ENCODE measurements at regions not wholly inside any gene's neighbourhood (a gene's known extent, or its start where the extent isn't known, plus 50 kb on each side); places are given as distances from the start of the nearest gene placed in this dataset.
"Not testable (repeated sequence)": the region's sequence is repeated elsewhere in the genome, so short reads cannot be mapped to it uniquely, and the experiment has no call there.

DNA sequence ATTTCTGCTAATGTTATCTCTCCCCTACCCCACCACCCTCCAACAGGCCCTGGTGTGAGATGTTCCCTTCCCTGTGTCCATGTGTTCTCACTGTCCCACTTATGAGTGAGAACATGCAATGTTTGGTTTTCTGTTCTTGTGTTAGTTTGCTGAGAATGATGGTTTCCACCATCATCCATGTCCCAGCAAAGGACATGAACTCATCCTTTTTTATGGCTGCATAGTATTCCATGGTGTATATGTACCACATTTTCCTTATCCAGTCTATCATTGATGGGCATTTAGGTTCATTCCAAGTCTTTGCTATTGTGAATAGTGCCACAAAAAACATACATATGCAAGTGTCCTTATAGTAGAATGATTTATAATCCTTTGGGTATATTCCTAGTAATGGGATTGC is 104.5 kb downstream of the ZNF33B start:
- peaks cover 46% of the 10 kb centered on the region for H3K9me3 Mint-ChIP-seq
- ATAC-seq; H3K36me3 Mint-ChIP-seq; H3K4me1 Mint-ChIP-seq; DNase-seq (ENCODE audit: low spot score in 2 of 2); H3K27ac Mint-ChIP-seq; H3K4me3 Mint-ChIP-seq: not testable (repeated sequence)

GRCh38 chr10:42532996-42533395 is 105.4 kb downstream of the ZNF33B start:
- no peaks in the 10 kb centered on the region for H3K36me3 Mint-ChIP-seq
- H3K4me3 Mint-ChIP-seq: no peak overlapping the region
- DNase-seq (ENCODE audit: low spot score in 2 of 2) (no peak), ATAC-seq (no peak)
- H3K27ac Mint-ChIP-seq: no peak overlapping the region
- peaks cover 39% of the 10 kb centered on the region for H3K9me3 Mint-ChIP-seq
- no peaks in the 10 kb centered on the region for H3K4me1 Mint-ChIP-seq

DNA sequence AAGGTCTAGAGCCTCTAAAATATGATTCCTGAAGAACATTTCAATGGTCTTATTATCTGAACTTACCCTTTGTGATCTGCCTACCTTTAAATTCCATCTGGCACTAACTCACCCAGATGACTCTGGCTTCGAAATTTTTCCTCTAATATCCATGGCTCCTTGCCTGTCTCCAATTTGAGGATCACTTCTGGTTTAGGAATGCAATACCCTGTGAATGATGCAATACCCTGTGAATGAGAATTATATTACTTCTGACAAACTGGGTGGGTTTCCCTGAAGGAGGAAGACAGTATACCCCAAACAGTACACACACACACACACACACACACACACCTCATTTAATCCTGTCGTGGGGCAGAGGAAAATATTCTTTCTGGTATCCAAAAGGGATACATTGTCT is 115.3 kb downstream of the ZNF33B start:
- H3K4me3 Mint-ChIP-seq: no peak overlapping the region
- no peaks in the 10 kb centered on the region for H3K4me1 Mint-ChIP-seq
- DNase-seq (ENCODE audit: low spot score in 2 of 2): no peak
- peaks cover 43% of the 10 kb centered on the region for H3K9me3 Mint-ChIP-seq
- H3K36me3 Mint-ChIP-seq: peaks cover 54% of the 10 kb centered on the region
- H3K27ac Mint-ChIP-seq: no peak overlapping the region
- no peak for ATAC-seq

- DNase-seq (ENCODE audit: low spot score in 2 of 2) (no peak), ATAC-seq (no peak)
- H3K36me3 Mint-ChIP-seq: peaks cover 45% of the 10 kb centered on the region
- H3K9me3 Mint-ChIP-seq: peaks cover 55% of the 10 kb centered on the region
- no peak overlapping the region for H3K27ac Mint-ChIP-seq
- H3K4me1 Mint-ChIP-seq: no peaks in the 10 kb centered on the region
- H3K4me3 Mint-ChIP-seq: no peak overlapping the region
These were observed 118.5 kb downstream of the ZNF33B start for GRCh38 chr10:42519761-42520460.

DNA sequence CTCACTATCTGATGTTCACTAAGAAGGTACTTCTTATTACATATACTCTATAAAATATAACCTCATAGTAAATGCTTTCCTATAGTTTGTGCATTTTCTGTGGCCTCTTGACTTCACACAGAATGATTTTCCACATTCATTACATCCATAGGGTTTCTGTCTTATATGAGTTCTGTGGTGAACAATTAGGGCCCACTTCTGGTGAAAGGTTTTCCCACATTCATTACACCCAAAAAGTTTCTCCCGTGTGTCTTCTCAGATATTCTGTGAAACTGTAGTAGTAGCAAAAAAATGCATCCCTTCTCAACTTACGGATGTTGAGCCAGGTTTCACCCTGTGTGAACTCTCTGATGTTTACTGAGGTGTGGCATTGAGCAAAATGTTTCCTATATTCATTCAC is 119.3 kb downstream of the ZNF33B start:
- Mint-ChIP-seq H3K4me3 (no peak overlapping the region), H3K27ac (no peak overlapping the region), H3K9me3 (peaks cover 52% of the 10 kb centered on the region), H3K4me1 (no peaks in the 10 kb centered on the region), H3K36me3 (peaks cover 40% of the 10 kb centered on the region)
- ATAC-seq (no peak), DNase-seq (ENCODE audit: low spot score in 2 of 2) (no peak)

DNA sequence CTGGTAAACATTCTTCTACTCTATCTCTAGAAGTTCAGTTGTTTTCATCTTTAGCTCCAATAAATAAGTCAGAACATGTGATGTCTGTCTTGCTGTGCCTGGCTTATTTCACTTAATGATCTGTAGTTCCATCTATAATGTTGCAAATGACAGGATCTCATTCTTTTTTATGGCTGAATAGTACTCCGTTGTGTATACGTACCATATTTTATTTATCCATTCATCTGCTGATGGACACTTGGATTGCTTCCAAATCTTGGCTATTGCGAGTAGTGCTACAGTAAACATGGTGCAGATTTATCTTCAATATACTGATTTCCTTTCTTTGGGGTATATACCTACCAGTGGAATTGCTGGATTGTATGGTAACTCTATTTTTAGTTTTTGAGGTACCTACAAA is 124.4 kb downstream of the ZNF33B start:
- ATAC-seq (no peak), DNase-seq (ENCODE audit: low spot score in 2 of 2) (no peak)
- Mint-ChIP-seq H3K27ac (no peak overlapping the region), H3K36me3 (no peaks in the 10 kb centered on the region), H3K4me3 (no peak overlapping the region), H3K4me1 (no peaks in the 10 kb centered on the region), H3K9me3 (peaks cover 47% of the 10 kb centered on the region)

GRCh38 chr10:42491801-42492200 is 146.6 kb downstream of the ZNF33B start:
- no peak overlapping the region for H3K27ac Mint-ChIP-seq
- no peak overlapping the region for H3K4me3 Mint-ChIP-seq
- no peak for DNase-seq (ENCODE audit: low spot score in 2 of 2)
- no peaks in the 10 kb centered on the region for H3K4me1 Mint-ChIP-seq
- peaks cover 2% of the 10 kb centered on the region for H3K9me3 Mint-ChIP-seq
- no peak for ATAC-seq
- H3K36me3 Mint-ChIP-seq: no peaks in the 10 kb centered on the region

DNA sequence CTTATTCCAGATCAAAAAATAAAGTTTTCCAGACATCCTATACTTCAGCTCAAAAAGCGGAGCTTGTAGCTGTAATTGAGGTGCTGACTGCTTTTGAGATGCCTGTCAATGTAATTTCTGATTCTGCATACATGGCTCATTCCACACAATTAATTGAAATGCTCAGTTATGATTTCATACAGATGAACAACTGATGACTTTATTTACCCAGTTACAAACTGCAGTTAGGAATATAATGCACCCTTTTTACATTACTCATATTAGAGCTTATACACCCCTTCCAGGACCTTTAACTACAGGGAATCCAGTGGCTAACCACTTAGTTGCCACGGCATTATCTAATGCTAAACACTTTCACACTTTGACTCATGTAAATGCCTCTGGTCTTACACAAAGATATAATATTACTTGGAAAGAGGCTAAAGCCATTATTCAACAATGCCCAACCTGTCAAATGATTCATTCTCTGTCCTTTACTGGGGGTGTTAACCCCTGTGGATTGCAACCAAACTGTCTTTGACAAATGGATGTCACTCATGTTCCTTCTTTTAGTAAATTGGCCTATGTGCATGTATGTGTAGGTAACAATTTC is 147.3 kb downstream of the ZNF33B start:
- no peak for DNase-seq (ENCODE audit: low spot score in 2 of 2)
- no peaks in the 10 kb centered on the region for H3K4me1 Mint-ChIP-seq

DNA sequence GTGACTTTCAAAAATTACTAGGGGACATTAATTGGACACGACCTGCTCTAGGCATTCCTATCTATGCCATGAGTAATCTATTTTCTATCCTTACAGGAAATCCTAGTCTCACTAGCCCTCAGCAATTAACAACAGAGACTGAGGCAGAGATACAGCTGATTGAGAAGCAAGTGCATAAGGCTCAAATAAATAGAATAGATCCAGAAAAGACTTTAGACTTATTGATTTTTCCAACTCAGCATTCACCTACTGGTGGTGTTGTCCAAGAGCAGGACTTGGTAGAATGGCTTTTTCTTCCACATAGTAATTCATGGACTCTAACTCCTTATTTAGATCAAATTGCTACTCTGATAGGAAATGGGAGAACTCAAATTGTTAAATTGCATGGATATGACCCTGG is 148.0 kb downstream of the ZNF33B start:
- H3K9me3 Mint-ChIP-seq: peaks cover 2% of the 10 kb centered on the region
- DNase-seq (ENCODE audit: low spot score in 2 of 2) (no peak), ATAC-seq (no peak)
- H3K27ac Mint-ChIP-seq: no peak overlapping the region
- no peak overlapping the region for H3K4me3 Mint-ChIP-seq
- no peaks in the 10 kb centered on the region for H3K36me3 Mint-ChIP-seq
- H3K4me1 Mint-ChIP-seq: no peaks in the 10 kb centered on the region

More for the DNA sequence above, 147.3 kb downstream of the ZNF33B start:
- no peak overlapping the region for H3K4me3 Mint-ChIP-seq
- H3K36me3 Mint-ChIP-seq: no peaks in the 10 kb centered on the region
- H3K9me3 Mint-ChIP-seq: peaks cover 2% of the 10 kb centered on the region
- H3K27ac Mint-ChIP-seq: no peak overlapping the region
- ATAC-seq: peak; percentile 48

GRCh38 chr10:42488416-42488815 is 150.0 kb downstream of the ZNF33B start:
- DNase-seq (ENCODE audit: low spot score in 2 of 2): no peak
- Mint-ChIP-seq H3K4me3 (no peak overlapping the region), H3K4me1 (no peaks in the 10 kb centered on the region), H3K27ac (no peak overlapping the region), H3K9me3 (no peaks in the 10 kb centered on the region), H3K36me3 (no peaks in the 10 kb centered on the region)
- ATAC-seq: no peak

DNA sequence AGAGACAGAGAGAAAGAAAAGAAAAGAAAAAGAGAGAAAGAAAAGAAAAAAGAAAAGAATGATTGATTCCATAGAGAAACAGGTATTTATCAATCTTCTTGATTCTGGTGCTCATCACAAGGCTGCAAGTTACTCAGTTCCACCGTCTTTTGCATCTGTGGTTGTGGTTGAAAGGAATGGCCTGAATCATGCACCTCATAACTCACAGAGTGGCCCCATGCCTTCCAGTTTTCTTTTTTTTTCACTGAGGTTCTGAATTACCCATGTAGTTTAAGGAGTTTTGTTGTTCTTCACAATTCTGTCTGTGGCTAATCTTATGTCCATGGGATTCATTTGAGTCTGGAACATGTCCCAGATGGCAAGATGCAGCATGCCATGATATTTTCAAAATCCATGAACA is 156.0 kb downstream of the ZNF33B start:
- no peaks in the 10 kb centered on the region for H3K4me1 Mint-ChIP-seq
- no peaks in the 10 kb centered on the region for H3K36me3 Mint-ChIP-seq
- H3K27ac Mint-ChIP-seq: no peak overlapping the region
- DNase-seq (ENCODE audit: low spot score in 2 of 2) (no peak), ATAC-seq (peak; percentile 54)
- H3K4me3 Mint-ChIP-seq: no peak overlapping the region
- H3K9me3 Mint-ChIP-seq: no peaks in the 10 kb centered on the region

DNA sequence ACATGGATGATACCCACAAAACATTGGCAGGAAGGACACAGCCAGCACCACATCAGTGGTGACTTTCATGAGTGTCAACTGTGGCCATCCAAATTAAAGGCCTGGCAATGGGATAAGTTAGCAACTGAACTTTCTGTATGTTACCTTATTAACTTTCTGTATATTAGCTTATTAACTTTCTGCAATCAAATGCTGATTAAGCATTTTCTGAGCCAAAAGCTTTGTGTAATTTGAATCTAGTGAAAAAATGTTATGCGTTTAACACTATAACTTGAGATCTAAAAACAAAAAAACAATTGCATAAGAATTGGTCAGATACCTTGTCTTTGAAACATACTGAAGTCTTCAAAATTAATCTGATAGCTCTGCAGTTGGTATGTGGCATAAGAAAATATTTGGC is 159.3 kb downstream of the ZNF33B start:
- H3K4me1 Mint-ChIP-seq: peaks cover 5% of the 10 kb centered on the region
- no peak for ATAC-seq
- H3K4me3 Mint-ChIP-seq: no peak overlapping the region
- no peaks in the 10 kb centered on the region for H3K36me3 Mint-ChIP-seq
- no peaks in the 10 kb centered on the region for H3K9me3 Mint-ChIP-seq
- H3K27ac Mint-ChIP-seq: no peak overlapping the region
- no peak for DNase-seq (ENCODE audit: low spot score in 2 of 2)

- H3K9me3 Mint-ChIP-seq: no peaks in the 10 kb centered on the region
- ATAC-seq (no peak), DNase-seq (ENCODE audit: low spot score in 2 of 2) (no peak)
- H3K36me3 Mint-ChIP-seq: no peaks in the 10 kb centered on the region
- peaks cover 5% of the 10 kb centered on the region for H3K4me1 Mint-ChIP-seq
- no peak overlapping the region for H3K4me3 Mint-ChIP-seq
- H3K27ac Mint-ChIP-seq: no peak overlapping the region
These were observed 161.2 kb downstream of the ZNF33B start for GRCh38 chr10:42477170-42477569.

- H3K9me3 Mint-ChIP-seq: no peaks in the 10 kb centered on the region
- H3K27ac Mint-ChIP-seq: no peak overlapping the region
- no peak for ATAC-seq
- no peak overlapping the region for H3K4me3 Mint-ChIP-seq
- DNase-seq (ENCODE audit: low spot score in 2 of 2): no peak
- H3K4me1 Mint-ChIP-seq: peaks cover 5% of the 10 kb centered on the region
- no peaks in the 10 kb centered on the region for H3K36me3 Mint-ChIP-seq
These were observed 162.3 kb downstream of the ZNF33B start for GRCh38 chr10:42476101-42476500.

GRCh38 chr10:42475168-42476098 is 162.9 kb downstream of the ZNF33B start:
- Mint-ChIP-seq H3K36me3 (no peaks in the 10 kb centered on the region), H3K4me3 (no peak overlapping the region), H3K9me3 (no peaks in the 10 kb centered on the region), H3K4me1 (peaks cover 5% of the 10 kb centered on the region), H3K27ac (no peak overlapping the region)
- peak; percentile 32 for ATAC-seq
- DNase-seq (ENCODE audit: low spot score in 2 of 2): no peak

- Mint-ChIP-seq H3K27ac (no peak overlapping the region), H3K36me3 (no peaks in the 10 kb centered on the region), H3K4me3 (no peak overlapping the region), H3K9me3 (peaks cover 12% of the 10 kb centered on the region), H3K4me1 (no peaks in the 10 kb centered on the region)
- ATAC-seq (no peak), DNase-seq (ENCODE audit: low spot score in 2 of 2) (no peak)
These were observed 184.1 kb downstream of the ZNF33B start for GRCh38 chr10:42454313-42454712.

Data from stimulated activated effector memory CD8-positive, alpha-beta T cell treated with anti-CD3 and anti-CD28 coated beads, Interleukin-12 subunit alpha, Interleukin-12 subunit beta, amount 100 ng/mL, for 72 hours (primary cell).